Retinal pigment epithelial cell (primary cell): ENCODE measurements at regions not wholly inside any gene's neighbourhood (a gene's known extent, or its start where the extent isn't known, plus 50 kb on each side); places are given as distances from the start of the nearest gene placed in this dataset.

Experiments used
- DNase-seq: peaks from one replicate; pipeline ENCODE4 v3.0.0-alpha.2; 2010; ENCODE audit warnings: low read depth
- H3K4me3 ChIP-seq: 2 replicates; pipeline ENCODE4 v1.5.1; 2011; ENCODE audit warnings: mild to moderate bottlenecking, low read length, control low read depth, moderate library complexity
- CTCF ChIP-seq: conservative IDR thresholded peaks from 2 replicates; pipeline ENCODE4 v1.5.1; 2011; ENCODE audit warnings: low read depth, low read length, control low read depth, inconsistent platforms

DNA sequence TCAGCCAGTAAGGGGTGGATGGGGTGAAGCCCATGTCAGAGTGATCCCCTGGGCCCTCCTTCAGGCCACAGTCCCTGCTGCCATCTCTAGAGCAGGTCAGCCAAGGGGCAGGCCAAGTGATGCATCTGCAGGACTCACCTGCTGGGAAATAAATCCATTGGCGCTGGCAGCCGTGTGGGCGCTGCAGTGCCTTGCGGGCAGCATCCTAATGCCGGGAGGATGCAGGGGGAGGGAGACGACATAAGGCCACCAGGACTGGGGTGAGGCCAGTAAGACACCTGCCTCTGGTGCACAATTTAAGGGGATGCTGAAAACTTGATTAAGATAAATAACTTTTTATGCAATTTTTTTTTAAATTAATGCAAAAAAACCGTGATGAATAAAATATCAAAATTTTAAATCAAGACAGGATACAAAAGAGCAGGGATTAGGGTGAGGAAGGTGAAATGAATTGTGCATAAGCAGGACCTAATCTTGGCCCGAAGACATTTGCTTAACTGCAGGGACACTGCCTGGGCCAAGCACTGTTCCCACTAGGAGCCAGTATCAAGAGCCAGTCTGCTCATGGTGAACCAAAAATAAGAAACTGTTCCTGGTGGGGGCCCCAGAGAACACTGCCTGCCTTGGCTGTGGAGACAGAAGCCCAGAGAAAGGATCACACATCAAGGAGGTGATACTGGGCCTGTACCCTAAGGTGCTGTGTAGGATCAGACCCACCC, 67.5 kb upstream of the CPLX2 start:
- TF ChIP-seq CTCF: no peak
- H3K4me3 ChIP-seq: no peak overlapping the region
- DNase-seq: no peak

DNA sequence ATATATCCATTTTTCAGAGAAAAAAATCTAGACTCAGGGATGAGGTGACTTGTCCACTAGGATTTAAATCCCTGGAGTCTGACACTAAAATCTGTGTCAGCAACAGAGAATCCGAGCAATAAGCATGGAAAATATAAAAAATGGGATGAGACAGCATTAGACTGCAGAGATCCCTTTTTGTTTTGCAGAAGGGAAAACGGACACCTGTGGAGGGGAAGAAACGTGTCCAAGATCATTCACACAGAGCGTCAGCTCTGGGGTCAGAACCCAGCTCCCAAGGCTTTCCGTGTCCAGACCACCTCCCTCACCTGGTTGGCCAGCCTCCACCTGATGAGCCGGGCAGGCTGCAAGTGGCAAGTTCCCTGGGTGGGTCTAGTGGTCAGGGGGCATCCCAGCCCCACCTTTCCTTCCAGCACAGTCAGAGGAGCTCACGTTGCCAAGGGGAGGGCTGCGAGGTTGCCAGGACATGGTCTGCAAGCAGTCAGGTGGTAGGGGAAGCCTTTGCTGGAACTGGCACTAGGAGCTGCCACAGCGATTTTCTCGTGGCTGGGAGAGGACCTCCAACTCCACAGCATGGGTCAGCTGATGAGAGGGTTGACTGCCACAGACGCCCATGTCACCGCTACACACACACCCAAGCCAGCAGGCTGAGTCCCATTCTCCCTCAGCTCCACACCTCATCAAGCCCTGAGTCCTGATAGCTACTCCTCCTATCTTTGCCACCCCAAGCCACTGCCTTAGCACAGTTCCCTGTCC, 65.9 kb upstream of the CPLX2 start:
- TF ChIP-seq CTCF: no peak
- H3K4me3 ChIP-seq: no peak overlapping the region
- no peak for DNase-seq

- DNase-seq: no peak
- H3K4me3 ChIP-seq: no peak overlapping the region
- TF ChIP-seq CTCF: no peak
These were observed 62.7 kb upstream of the CPLX2 start for GRCh38 chr5:175808711-175809110.

DNA sequence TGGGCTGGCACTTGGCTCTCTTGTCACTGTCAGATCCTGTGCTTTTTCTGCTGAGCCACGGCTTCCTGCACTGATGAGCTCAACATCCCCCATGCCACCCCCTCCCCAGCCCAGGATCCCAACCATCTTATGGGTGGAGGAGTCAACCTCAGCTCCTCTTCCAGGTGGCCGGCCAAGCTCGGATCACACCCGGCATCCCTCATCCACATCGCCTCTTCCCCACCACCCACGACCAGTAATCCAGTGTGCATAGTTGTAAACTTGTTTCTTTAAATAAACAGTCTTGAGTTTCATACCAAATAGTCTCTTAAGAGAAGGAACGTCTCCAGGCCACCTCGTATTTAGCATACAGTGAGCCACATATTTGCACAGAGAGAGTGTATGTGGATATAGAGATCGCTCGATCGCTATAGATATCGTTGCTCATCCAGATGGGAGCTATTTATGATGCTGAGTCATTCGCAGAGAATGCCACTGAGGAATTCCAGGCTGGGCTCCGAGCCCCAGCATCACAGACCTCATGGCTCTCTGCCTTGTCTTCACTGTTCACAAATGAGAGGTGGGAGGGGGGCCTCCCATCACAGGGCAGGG, 61.8 kb upstream of the CPLX2 start:
- DNase-seq: no peak
- no peak for TF ChIP-seq CTCF
- H3K4me3 ChIP-seq: no peak overlapping the region

DNA sequence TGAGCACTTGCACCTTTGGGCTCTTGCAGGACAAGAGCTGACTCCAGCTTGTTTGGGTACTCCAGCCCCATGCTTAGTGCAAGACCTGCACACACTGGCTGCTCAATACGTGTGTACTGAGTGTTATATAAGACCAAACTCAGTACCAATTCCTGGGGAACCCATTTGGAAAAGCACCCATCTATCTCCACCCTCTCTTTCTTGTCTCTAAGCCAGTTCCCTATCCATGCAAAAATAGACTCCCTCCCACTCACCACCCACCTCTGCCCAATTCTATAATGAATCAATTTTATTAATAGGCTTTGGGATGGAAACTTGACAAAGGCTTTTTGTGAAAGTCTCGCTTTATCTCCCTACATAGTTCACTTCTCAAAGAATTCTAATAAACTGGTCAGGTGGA, 60.9 kb upstream of the CPLX2 start:
- no peak for DNase-seq
- H3K4me3 ChIP-seq: no peak overlapping the region
- no peak for TF ChIP-seq CTCF

DNA sequence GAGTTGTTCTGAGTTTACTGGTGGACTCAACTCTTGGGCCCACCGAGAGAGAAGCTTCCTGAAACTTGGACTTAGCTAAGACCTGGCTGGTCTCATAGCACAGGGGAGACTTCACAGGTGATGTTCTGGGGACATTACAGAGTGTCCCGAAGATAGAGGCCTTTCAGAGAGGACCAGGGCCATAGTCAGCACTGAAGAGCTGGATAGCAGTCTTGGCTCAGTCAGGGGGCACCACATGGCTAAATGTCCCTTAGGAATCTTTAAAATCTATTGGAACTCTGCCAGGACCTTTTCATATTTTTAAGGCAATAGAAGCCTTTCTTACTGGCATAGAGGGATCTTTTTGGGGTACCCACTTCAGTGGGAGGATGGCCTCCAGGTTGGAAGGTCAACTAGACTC, 59.8 kb upstream of the CPLX2 start:
- no peak for TF ChIP-seq CTCF
- DNase-seq: no peak
- H3K4me3 ChIP-seq: no peak overlapping the region
